SHP77 treated with DMSO at 0.1 percent for 48 hours (cell line): ENCODE measurements at regions not wholly inside any gene's neighbourhood (a gene's known extent, or its start where the extent isn't known, plus 50 kb on each side); places are given as distances from the start of the nearest gene placed in this dataset.
A peak's percentile ranks its signal among the peaks of the same experiment; 100 is the strongest.
"Not testable (repeated sequence)": the region's sequence is repeated elsewhere in the genome, so short reads cannot be mapped to it uniquely, and the experiment has no call there.

Experiments used
- DNase-seq: peaks from one replicate; lab custom pipeline; 2025; lab: John Stamatoyannopoulos, UW

GRCh38 chr9:75197561-75197960 is 109.2 kb downstream of the OSTF1 start:
- DNase-seq, result no peak

- DNase-seq, result no peak
These were observed 110.1 kb downstream of the OSTF1 start for GRCh38 chr9:75198436-75198835.

DNA sequence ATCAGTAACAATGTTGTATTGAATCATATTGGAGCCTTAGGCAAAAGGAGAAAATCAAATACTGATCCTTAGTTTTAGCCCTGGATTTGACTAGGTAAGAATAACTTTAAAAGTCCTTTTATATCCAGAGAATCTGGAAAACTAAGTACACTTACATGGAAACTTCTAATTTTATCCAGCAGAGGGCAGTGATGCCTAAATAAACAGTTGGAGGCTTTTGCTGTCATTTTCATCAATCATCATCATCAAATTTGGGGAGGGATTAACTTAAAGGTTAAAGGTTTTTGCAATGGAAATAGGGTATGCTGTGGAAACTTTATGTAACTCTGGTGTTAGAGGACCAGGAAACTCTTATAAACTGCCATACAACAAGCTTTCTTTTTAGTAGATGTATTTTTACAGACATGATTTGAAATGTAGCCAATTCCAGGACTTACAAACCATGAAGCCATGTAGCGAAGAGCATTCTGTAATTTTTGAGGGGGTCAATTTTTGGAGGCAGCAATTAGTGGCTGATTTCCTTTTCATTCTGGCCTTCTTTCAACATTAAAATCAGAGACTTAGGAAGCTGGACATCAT is 112.7 kb downstream of the OSTF1 start:
- DNase-seq, result peak; percentile 2

- no peak for DNase-seq
These were observed 113.3 kb downstream of the OSTF1 start for GRCh38 chr9:75201480-75202209.

- DNase-seq, result not testable (repeated sequence)
These were observed 119.7 kb downstream of the OSTF1 start for GRCh38 chr9:75207997-75208396.

DNA sequence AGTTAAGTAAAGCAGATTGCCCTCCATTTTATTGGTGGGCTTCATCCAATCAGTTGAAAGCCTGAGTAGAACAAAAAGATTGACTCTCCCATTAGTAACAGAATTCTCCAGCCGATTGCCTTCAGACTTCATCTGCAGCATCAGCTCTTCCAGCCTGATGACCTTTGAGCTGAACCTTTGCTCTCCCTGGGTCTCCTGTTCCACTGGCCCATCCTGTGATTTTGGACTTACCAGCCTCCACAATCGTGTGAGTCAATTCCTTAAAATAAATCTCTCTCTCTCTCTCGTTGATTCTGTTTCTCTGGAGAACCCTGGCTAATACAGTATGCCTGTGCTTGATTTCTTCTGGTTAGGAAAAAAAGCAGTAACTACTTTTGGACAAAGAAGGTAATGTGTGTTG is 121.9 kb downstream of the OSTF1 start:
- no peak for DNase-seq

GRCh38 chr9:75213765-75214164 is 125.5 kb downstream of the OSTF1 start:
- DNase-seq, result no peak

DNA sequence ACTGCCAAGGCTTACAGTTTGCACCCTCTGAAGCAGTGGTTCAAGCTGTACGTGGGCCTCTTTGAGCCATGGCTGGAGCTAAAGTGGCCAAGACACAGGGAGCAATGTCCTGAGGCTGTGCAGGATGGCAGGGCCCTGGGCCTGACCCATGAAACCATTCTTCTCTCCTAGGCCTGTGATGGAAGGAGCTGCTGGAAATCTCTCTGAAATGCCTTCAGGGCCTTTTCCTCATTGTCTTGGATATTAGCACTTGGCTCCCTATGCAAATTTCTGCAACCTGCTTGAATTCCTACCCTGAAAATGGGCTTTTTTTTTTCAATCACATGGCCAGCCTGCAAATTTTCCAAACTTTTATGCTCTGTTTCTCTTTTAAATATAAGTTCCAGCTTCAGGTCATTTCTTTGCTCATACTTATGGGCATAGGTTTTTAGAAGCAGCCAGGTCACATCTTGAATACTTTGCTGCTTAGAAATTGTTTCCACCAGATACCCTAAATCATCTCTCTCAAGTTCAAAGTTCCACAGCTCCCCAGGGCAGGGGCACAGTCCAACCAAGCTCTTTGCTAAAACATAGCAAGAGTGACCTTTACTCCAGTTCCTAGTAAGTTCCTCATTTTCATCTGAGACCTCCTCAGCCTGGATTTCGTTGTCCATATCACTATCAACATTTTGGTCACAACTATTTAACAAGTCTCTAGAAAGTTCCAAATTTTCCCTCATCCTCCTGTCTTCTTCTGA is 138.3 kb downstream of the OSTF1 start:
- DNase-seq, result no peak

DNA sequence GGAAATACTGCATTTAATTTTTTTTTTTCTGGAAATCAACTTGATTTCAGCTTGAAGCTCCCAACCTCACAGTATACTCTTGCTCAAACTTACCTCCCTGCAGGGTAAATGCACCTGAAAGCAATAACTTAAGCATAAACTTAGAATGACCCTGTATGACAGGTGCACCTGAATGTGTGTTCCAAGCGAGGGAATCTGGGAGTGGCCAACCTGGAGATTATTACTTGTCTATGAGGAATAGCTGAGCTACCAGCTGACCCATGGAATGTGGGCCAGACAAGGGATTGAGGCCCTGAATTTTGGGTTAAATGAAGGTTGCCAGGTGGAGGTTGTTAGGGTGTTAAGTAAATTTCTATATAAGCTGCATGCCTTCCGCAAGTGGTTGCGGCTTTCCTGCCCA is 140.6 kb downstream of the OSTF1 start:
- DNase-seq, result no peak

GRCh38 chr9:75229605-75230332 is 141.5 kb downstream of the OSTF1 start:
- no peak for DNase-seq

DNA sequence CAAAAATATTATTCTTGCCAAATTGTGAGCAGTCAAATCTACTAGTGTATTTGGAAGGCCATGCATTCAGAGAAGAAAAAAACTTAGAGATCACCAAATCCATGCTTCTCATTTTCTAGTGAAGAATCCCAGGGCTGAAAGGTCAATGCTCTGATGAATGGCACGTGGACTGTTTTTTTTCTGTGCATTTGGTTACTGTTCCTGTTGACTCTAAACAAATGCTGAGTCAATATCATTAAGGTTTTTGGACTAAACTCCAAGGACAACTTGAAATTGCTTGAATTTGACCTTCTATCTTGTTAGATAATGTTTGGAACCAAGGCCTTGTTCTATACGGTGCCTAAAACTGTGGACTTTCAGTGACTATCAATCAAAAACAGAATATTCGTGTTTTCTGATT is 142.2 kb downstream of the OSTF1 start:
- no peak for DNase-seq

- DNase-seq, result no peak
These were observed 142.9 kb downstream of the OSTF1 start for GRCh38 chr9:75231167-75231566.

GRCh38 chr9:75233011-75233410 is 144.7 kb downstream of the OSTF1 start:
- DNase-seq, result no peak

- no peak for DNase-seq
These were observed 147.3 kb downstream of the OSTF1 start for GRCh38 chr9:75235632-75236031.

DNA sequence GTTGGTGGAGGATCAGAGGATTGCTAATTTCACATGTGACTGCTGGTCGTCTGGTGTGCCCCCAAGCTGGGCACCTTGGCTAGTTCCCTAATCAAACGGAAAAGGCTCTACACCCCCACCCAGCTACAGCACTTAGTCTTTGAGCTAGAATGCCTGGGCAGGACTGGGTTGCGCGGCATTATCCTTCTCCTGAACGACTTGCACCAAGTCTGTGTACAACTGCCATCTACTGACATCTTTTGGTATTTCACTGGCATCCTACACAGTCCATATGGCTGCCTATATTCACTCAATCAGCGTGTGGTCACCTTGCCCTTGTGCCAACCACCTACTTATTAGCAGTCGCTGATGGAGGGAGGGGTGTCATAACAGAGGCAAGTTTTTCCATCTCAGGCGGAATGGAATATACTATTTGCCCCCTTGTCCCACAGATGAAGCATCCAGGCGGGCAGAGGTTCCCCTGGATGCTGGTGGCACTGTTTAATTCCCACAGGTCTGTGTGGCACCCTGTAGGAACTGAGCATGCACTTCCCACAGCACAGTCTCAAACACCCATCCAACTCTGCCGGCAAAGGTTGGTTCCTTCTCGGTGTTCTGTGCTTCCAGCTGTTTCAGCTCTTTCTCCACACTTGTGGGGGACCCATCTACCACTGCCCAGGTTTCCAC is 150.1 kb downstream of the OSTF1 start:
- DNase-seq, result peak; percentile 25

DNA sequence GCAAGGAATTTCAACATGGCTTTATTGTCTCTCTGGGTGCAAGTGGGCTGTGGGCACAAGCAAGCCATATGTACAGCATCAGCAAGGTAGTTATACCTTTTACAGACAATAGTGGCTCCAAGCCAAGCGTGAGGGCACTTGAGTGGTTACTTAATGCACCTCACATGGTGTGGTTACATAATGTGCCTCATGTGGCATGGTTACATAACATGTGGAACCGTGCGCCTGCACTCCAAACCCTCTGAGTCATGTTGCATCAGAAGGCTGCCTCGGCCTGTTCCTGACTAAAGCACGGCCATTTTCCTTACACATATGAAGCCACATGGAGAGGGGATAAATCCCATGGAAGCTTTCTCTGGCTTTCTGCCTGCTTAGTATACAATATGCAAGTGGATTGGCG is 150.9 kb downstream of the OSTF1 start:
- no peak for DNase-seq

- no peak for DNase-seq
These were observed 154.1 kb downstream of the OSTF1 start for GRCh38 chr9:75242426-75242825.

GRCh38 chr9:75246949-75247348 is 158.6 kb downstream of the OSTF1 start:
- DNase-seq, result no peak

- DNase-seq, result no peak
These were observed 177.2 kb downstream of the OSTF1 start for GRCh38 chr9:75265525-75265972.

DNA sequence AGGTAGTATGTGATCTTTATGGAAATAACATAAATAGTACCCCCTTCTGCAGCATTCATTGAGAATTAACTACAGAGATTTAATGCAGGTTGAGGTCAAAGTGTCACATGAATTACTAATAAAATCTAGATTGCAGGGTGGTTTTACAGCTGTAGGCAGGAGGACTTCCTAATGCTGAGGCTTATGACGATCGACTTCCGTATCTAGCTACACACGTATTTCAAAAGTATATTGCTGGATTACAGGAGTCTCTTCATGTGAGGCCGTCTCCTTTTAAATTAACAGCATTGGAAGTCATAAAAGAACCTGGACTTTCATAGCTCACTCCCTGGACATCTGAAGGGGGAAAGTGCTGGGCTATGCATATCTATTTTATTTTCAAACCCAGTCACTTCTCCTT is 180.9 kb downstream of the OSTF1 start:
- DNase-seq, result no peak

- DNase-seq, result not testable (repeated sequence)
These were observed 184.7 kb downstream of the OSTF1 start for GRCh38 chr9:75273055-75273454.

DNA sequence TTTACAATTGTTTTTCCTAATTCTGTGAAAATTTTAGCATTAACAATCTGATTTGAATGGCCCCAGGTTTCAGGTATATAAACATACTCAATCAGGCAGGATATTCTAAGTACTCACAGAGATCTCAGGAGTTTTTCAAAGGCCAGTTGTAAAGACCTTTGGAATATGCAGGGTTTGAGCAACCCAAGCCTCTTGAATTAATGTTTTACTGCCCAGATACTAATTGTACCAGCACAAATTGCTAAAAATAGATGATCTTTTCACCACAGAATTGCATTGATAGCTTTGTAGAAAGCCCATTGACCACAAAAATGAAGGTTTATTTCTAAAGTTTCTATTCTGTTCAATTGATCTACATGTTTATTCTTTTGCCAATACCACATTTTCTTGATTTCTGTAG is 186.5 kb downstream of the OSTF1 start:
- DNase-seq, result no peak
